A549 (cell line): ENCODE measurements at regions not wholly inside any gene's neighbourhood (a gene's known extent, or its start where the extent isn't known, plus 50 kb on each side); places are given as distances from the start of the nearest gene placed in this dataset.

Source experiments
- CEBPB ChIP-seq, 2 experiments: fragments of >200 bp in 1 of 2; sonication (Bioruptor Twin) in 1 of 2; formaldehyde crosslinking in 1 of 2; IDR thresholded peaks; 2 replicates each; pipeline ENCODE4 v1.6.1; 2012 to 2016
- CHD4 ChIP-seq: fragments of 200-600 bp; sonication (generic); IDR thresholded peaks from 2 replicates; pipeline ENCODE4 v1.6.1; 2016; ENCODE audit warnings: antibody characterized with exemption, mild to moderate bottlenecking, borderline replicate concordance
- CTCF ChIP-seq: fragments of >200 bp; sonication (Bioruptor Twin); formaldehyde crosslinking; IDR thresholded peaks from 3 replicates; pipeline ENCODE4 v1.5.1; 2016
- EP300 ChIP-seq, 2 experiments: fragments of >200 bp; sonication (Bioruptor Twin); formaldehyde crosslinking; IDR thresholded peaks; 2 replicates in 1 of 2; 3 replicates in 1 of 2; pipeline ENCODE4 v1.6.1; 2016 to 2017
- ESRRA ChIP-seq: fragments of 150-350 bp; IDR thresholded peaks from 2 replicates; pipeline ENCODE4 v1.6.1; 2014; ENCODE audit warnings: mild to moderate bottlenecking, low read length, borderline replicate concordance
- MAZ ChIP-seq: fragments of 150-350 bp; IDR thresholded peaks from 2 replicates; pipeline ENCODE4 v1.6.1; 2014; ENCODE audit warnings: antibody characterized with exemption, low read depth, low read length, borderline replicate concordance
- NR3C1 ChIP-seq: fragments of >200 bp; sonication (Bioruptor Twin); formaldehyde crosslinking; IDR thresholded peaks from 3 replicates; pipeline ENCODE4 v1.6.1; 2017
- POLR2A ChIP-seq: IDR thresholded peaks from 2 replicates; pipeline ENCODE4 v1.6.1; 2012; ENCODE audit warnings: mild to moderate bottlenecking, low read length
- RAD21 ChIP-seq, 2 experiments: fragments of >200 bp in 1 of 2; sonication (Bioruptor Twin) in 1 of 2; formaldehyde crosslinking in 1 of 2; IDR thresholded peaks in 1 of 2; conservative IDR thresholded peaks in 1 of 2; 2 replicates in 1 of 2; 3 replicates in 1 of 2; pipeline ENCODE4 v1.6.1; 2012 to 2018; ENCODE audit warnings: inconsistent platforms in 1 of 2
- RFX5 ChIP-seq: fragments of 450-650 bp; IDR thresholded peaks from 2 replicates; pipeline ENCODE4 v1.7.1; 2014; ENCODE audit warnings: antibody characterized with exemption, mild to moderate bottlenecking, moderate library complexity
- RNF2 ChIP-seq: fragments of 200-600 bp; sonication (generic); IDR thresholded peaks from 2 replicates; pipeline ENCODE4 v1.6.1; 2016; ENCODE audit warnings: low read depth, mild to moderate bottlenecking, antibody characterized with exemption, moderate library complexity, borderline replicate concordance
- TF ChIP-seq, protein P1 (sequence below): IDR thresholded peaks from 2 replicates; pipeline ENCODE4 v1.6.1; 2012

DNA sequence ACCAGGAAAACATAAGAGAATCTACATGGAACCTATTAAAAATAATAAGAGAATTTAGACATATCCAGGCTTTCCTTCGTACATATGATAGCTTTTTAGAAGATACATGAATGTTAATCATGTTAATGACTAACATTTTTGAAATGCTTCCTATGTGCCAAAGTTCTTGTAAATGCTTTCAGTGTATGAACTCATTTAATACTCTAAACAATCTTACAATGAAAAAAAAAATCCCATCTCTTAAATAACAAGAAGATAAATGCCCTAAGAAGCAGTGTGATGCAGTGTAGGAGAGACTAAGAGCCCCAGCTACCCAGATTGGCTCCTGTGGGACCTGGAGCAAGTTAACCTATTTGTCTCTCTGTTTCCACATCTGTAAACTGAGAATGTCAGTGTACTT lies 220.4 kb upstream of the MYOCD start:
- no peak for TF ChIP-seq RNF2
- TF ChIP-seq RFX5 = no peak
- no peak for TF ChIP-seq EP300 (IDR thresholded peaks at IDR 0.05)
- no peak for TF ChIP-seq CHD4
- no peak for TF ChIP-seq RAD21 (conservative IDR thresholded peaks at IDR 0.05 in 1 of 2, IDR thresholded peaks at IDR 0.05 in 1 of 2)
- TF ChIP-seq NR3C1 = no peak
- no peak for TF ChIP-seq CEBPB (IDR thresholded peaks at IDR 0.05)
- no peak for TF ChIP-seq CTCF
- TF ChIP-seq, protein P1, sequence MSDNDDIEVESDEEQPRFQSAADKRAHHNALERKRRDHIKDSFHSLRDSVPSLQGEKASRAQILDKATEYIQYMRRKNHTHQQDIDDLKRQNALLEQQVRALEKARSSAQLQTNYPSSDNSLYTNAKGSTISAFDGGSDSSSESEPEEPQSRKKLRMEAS = no peak
- TF ChIP-seq ESRRA = no peak
- no peak for TF ChIP-seq MAZ
- TF ChIP-seq POLR2A = no peak
